GM21381 (cell line): ENCODE measurements at regions not wholly inside any gene's neighbourhood (a gene's known extent, or its start where the extent isn't known, plus 50 kb on each side); places are given as distances from the start of the nearest gene placed in this dataset.

Experiments used
- ATAC-seq: cut with Tn5 transposase; IDR thresholded peaks from one replicate; pipeline ENCODE4 v1.9.1; 2021; ENCODE audit warnings: mild to moderate bottlenecking, moderate library complexity; ENCODE audit not compliant: unreplicated experiment

DNA sequence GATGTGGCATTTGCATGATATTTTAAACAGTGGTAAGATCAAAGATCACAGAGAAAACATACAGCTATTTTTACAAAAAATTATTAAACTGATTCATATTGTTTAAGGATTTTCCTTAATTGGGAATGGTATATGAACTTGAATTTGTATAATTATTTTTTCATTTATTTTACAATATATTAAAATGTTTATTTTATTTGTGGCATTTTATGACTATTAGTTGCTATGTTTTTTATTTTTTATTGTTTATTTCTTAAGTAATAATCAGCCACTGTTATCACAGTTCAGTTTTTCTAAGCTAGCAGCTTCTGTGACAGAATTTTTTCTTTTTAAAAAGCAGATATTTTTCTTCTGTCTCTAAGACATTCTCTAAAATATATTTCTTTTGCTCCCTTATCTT, 387.0 kb upstream of the KHDRBS2 start:
- ATAC-seq: no peak

DNA sequence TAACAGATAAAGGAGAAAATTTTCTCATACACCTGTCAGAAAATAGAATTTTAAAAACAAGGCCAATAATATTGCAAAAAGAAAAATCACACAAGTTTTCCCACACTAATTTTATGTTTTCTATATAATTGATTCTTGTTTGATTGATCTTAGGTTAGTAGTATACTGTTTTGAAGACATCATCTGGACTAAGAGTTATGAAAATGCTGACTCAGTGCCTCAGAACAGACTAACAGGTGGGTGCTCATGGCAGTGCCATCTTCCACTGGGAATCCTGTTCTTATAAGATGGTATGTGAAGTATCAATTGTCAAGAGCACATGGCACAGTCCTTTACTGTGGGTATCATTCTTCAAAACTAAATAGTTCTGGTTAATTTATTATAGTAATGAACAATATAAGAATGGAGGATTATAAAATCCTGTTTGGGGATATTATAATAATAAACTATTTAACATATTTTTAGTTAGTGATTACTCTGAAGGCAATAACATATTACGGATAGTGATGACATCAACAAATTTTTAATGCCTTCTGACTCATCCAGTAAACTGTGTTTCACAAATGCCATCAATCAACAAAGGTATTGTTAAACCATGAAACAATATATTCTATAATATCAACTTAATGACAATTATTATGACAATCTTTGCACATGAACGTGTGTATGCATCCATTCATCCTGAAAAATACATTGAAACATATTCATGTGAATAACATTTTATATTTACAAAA, 384.6 kb upstream of the KHDRBS2 start:
- no peak for ATAC-seq

DNA sequence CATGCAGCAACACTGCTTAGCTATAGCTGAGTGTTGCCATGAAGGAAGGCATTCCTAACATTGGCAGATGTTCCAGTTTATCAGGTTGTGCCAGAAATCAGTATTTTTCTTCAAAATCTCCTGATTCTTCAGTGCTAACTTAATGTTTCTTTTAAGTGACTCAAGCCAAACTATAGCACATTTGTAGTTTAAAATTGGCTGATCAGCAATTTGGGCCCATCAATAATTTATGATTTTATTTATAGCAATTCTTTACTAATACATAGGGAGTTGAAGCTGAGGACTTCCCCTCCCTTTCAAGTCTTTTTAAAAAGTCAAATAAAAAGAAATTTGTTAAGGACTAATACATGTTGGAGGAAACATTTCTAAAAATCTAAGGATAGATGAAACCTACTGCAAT, 383.8 kb upstream of the KHDRBS2 start:
- ATAC-seq: no peak

DNA sequence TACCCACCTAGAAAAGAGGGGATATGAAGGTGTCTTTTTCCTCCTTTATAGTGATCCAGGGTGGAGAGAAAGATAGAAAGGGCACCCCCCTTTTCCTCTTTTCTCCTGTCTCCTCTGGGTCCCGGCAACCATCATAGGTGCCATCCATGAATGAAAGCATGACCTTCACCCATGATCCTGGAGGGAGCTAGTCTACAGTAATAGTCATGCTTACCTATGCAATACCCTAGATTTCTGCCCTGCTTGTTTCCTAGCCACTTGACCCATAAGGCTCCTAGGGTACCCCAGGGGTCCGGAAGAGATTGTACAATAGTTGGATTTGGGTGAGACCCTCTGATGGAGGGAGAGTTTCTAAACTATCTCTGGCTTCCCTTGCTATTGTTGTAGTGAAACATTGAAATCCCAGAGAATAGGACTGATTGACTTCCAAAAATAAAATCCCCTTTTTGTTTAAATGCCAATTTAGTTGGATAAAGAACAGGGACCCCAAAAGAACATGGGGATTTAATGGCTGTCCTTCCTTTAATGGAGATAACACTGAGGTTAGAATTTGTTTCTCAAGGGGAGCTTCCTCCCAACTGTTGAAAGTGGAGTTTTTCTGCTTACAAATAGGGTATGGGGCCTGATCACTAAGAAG, 366.8 kb upstream of the KHDRBS2 start:
- no peak for ATAC-seq

DNA sequence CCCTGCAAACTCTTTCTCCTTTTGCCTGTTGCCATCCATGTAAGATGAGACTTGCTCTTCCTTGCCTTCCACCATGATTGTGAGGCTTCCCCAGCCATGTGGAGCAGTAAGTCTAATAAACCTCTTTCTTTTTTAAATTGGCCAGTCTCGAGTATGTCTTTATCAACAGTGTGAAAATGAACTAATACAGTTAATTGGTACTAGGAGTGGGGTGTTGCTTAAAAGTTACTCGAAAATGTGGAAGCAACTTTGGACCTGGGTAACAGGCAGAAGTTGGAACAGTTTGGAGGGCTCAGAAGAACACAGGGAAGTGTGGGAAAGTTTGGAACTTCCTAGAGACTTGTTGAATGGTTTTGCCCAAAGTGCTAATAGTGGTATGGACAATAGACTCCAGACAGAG, 359.2 kb upstream of the KHDRBS2 start:
- ATAC-seq: no peak

DNA sequence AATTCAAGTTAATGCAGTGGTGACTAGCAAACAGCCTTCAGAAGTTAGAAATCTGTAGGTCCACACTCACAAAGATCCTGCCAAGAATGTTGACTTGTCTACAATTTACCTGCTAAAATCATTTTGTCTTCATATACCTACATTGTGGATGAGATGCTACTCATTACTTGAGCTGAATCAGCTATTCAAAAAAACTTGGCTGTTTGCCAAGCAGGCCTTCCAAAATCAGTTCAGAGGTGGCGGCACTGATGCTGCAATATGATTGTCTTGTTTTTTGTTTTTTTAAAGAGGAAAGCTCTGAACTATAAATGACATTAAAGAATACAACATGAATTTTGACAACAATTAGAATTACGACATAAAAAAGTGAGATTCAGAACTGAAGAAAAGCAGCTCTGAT, 354.7 kb upstream of the KHDRBS2 start:
- ATAC-seq: no peak

DNA sequence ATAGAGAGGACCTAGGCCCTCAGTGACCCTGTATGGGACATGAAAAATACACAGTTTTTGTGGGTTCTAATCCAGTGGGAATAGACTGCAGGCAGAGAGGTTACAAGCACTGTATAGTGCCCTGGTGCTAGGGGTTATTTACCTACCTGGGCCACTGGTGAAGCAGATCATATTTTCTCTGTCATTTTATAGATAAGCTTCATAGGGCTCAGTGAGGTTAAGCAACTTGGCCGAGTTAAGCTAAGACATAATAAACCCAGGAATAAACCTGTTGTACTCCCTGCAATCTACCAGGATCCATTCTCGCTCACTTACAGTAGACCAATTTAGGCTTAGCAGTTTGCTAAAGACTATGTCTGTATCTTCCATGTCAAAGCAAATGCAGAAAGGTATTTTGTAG, 340.6 kb upstream of the KHDRBS2 start:
- ATAC-seq: no peak

DNA sequence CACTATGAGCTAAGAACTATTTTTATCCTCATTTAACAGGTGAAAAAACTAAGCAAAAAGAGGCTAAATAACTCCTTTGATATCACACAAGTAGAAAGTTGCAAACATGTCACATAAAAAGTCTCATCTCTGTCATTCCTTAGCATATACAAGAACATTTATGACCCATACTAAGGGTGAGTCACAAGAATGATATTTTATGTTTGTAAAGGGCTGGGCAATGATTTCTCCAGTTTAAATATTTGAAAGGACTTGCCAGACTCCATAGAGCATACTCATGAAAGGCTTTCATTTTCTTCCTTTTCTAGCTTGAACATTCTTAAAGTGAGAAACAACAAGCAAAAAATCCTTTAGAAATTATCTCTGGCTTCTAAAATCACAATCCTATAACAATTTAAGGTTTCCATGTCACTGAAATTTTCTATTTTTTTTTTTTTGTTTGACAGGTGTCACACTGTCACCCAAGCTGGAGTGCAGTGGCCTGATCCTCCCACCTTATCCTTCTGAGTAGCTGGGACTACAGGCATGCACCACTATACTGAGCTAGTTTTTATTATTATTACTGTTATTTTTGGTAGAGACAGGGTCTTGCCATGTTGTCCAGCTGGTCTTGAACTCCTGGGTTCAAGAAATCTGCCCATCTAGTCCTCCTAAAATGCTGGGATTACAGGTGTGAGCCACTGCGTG, 338.0 kb upstream of the KHDRBS2 start:
- ATAC-seq: no peak

DNA sequence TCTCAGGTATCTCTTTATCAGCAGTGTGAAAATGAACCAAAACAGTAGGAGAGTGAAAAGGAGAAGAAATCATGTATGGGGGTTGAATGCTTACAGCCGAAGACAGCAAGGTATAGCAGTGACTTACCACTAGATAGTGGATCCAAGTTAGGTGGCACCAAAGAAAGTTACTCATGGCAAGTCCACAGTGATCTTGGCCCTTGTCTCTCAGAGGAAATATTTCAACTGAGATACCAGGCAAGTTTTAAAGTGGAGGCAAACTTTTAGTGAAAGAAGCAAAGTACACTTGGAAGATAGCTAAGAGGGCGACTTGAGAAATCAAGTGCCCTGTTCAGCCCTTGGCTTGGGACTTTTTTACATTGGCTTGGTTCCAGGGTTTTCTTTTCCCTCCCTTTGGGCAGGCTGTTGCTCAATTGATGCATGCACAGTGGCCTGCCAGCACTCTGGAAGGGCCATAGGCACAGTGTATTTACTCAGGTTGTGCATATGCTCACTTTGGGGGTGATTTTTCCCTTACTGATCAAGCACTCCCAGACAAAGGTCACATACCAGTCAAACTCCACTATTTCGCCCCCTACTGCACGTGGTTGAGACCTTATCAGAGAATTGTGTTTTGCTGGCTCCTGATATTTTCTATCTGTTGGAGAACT, 329.5 kb upstream of the KHDRBS2 start:
- ATAC-seq: no peak

DNA sequence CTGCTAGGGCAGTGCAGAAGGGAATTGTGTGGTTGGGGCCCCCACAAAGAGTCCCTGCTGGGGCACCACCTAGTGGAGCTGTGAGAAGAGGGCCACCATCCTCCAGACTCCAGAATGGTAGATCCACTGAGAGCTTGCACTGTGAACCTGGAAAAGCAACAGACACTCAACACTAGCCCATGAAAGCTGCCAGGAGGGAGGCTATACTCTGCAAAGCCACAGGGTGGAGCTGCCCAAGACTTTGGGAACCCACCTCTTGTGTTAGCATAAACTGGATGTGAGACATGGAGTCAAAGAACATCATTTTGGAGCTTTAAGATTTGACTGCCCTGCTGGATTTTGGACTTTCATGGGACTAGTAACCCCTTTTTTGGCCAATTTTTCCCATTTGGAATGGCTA, 328.4 kb upstream of the KHDRBS2 start:
- ATAC-seq: no peak

DNA sequence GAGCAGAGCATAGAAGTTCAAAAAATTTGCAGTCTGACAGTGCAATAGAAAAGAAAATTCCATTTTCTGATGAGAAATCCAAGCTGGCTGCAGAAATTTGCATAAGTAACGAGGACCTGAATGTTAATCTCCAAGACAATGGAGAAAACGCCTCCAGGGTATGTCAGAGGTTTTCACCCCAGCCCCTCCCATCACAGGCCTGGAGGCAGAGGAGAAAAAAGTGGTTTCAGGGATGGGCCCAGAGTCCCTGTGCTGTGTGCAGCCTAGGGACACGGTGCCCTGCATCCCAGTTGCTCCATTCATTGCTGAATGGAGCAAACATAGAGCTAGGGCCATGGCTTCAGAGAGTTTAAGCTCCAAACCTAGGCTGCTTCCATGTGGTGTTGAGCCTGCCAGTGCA, 327.9 kb upstream of the KHDRBS2 start:
- no peak for ATAC-seq

DNA sequence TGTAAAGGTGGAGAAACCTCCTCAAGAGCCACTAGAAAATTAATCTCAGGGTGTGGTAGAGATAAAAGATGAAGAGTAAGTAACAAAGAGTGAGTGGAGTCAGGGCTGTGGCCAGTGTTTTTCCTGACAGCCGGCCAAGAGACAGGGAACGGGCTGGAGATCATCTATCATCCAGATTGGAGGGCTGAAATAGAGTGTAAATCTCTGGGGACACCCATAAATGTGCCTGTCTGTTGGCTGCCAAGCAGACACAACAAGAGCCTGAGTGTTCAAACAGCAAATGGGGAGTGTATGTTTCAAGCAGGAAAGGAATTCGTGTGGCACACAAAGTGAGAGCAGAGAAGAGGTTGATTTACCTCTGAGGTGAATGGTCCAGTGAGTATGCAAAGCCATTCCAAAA, 326.4 kb upstream of the KHDRBS2 start:
- no peak for ATAC-seq

DNA sequence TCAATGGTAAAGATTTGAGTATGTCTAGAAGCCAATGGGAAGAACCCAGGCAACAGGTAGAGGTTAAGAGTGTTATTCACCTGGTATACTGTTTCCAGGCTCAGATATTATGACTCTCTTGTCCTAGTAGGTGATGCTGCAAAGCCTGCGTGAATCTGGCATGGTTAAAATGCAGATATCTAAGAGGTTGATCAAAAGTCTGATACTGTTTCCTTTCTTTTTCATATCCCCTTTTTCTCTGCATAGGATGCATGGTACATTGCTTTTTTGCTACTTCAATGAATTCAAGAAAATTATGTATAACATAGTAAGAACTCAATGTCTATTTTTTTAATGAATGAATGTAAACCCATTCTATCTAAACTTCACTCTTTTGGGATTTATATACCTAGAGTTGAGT, 284.3 kb upstream of the KHDRBS2 start:
- ATAC-seq: no peak

DNA sequence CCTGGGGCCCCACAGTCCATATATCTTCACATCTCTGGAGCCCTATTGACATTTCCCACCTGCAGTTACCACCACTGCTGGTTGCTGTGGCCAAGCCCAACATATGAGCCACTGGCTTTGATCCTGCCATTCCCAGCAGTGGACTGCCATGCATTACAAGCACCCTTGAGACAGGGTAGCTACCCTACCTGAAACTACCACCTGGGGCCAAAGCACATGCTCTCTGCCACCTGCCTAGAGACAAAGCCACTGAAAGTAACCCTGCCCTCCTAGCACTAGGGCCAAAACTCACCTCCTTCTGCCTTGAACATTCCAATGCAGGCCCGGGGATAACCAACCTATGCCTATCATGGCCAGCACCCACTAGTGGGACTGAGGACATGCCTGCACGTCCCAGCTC, 255.5 kb upstream of the KHDRBS2 start:
- no peak for ATAC-seq

DNA sequence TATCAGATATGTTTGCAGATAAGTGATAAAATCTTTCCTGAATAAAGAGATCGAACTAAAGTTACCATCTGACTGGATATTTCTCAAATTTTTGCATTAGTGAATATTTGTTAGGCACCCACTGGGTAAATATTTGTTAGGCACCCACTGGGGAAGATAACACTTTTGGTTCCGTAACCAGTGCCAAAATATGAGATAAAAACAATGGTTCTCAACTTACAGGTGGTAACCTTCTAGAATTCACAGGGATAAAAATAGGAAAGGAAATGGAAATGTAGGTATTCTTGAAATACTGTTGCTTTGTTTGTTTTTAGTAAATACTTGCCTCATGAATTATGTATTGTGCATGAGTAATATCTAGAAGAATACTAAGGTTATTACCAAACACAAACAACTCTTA, 245.0 kb upstream of the KHDRBS2 start:
- no peak for ATAC-seq

DNA sequence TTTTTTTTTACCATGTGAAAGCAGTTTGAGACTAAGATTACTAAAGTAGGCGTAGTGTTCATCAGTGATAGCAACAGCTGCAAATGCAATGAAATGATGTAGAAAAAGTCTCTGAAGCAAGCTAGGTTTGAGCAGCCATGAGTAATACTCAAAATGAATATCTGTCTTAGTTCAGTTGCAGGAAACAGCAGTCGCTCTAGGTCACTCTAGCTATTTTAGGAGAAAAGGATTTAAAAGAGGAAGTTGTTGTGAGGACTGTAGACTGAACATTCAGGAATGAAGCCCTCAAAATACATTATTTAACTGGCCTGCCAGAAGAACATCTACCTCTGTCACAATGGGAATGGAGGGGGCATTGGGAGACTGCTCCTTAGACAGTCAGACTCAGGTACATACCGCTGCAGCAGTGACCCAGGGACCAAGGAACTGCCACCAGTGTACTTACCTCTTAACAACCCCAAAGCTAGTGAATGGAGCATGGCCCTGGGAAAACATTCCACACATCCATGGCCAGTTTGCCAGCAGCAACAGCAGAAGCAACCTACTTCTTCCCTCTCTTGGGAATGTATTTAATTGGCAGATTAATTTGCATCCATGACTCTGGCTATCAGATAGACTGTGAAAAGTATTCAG, 243.0 kb upstream of the KHDRBS2 start:
- no peak for ATAC-seq

DNA sequence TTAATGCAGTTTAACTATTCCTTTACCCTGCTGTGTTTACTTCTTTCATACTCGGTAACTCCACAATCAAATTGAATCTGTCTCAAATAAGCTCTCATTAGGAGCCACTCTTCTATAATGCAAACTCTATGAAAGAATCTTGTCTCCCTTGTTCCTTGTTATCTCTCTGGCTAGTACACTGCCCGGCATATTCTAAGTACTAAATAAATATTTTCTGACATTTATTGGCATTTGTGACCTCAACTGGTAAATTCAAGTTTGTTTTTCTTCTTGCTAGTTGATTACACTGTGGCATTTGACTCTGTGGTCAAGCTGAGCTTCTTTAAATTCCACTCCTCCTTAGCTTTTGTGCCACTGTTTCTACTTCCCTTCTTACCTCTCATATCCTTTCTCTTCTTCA, 237.6 kb upstream of the KHDRBS2 start:
- no peak for ATAC-seq

DNA sequence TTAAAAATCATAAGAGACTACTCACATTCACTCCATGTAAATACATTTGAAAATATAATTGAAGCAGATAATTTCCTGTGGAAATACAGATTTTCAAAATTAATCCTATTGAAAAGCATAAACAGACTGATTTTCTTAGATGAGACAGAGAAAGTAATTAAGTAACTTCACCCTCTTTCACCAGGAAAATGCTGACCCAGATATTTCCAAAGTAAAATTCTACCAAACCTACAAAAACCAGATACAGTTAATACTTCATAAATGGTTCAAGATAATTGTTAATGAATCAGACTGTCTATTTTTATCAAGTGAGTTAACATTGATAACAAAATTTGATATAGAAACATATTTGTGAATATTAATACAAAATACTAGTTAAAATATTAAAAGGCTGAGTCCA, 233.5 kb upstream of the KHDRBS2 start:
- ATAC-seq: no peak

DNA sequence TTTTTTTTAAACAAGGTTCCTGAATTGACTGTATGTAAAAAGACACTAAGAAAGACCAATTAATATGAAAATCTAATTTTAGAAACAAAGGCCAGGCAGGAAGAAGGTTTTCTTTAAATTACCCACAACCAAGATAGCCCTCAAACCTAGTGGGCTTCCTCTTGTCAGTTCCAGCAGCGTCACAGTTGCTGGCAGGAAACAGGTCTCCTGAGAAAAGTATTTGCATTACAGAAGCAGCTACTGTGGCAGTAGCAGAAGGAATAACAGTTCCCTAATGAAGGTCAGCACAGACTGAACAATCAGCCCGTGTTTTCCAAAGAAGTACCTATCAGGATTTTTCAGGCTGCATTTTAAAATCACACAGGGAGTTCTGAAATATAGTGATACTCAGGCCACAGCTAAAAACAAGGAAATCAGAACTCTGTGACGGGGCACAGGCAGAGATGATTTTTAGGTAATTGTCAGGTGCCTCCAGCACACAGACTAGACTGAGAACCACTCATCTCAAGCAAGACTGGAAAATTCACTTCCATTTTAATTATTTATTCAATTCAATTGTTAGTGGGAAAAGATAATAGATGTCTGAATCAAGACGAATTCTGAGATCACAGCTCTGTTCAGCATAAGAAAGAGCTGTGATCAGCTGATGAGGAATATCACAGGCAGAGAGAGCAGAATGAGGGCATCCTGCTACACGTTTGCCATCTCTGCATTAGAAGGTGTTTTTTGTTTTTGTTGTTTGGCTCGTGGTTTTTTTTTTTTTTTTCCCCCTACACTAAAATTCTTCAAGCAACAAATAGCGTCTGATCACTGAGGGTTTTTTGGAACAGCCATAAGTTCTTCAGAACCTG, 230.5 kb upstream of the KHDRBS2 start:
- ATAC-seq: no peak

DNA sequence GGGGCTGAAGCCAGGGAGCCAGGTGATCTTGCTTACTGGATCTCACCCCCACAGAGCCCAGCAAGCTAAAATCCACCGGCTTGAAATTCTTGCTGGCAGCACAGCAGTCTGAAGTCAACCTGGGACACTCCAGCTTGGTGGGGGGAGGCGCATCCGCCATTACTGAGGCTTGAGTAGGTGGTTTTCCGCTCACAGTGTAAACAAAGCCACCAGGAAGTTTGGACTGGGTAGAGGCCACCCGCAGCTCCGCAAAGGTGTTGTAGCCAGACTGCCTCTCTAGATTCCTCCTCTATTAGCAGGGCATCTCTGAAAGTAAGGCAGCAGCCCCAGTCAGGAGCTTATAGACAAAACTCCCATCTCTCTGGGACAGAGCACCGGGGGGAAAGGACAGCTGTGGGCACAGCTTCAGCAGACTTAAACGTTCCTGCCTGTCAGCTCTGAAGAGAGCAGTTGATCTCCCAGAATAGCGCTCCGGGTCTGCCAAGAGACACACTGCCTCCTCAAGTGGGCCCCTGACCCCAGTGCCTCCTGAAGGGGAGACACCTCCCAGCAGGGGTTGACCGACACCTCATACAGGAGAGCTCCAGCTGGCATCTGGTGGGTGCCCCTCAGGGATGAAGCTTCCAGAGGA, 206.3 kb upstream of the KHDRBS2 start:
- no peak for ATAC-seq
